ENCODE measurements at regions not wholly inside any gene's neighbourhood (a gene's known extent, or its start where the extent isn't known, plus 50 kb on each side); places are given as distances from the start of the nearest gene placed in this dataset.
"Not testable (repeated sequence)": the region's sequence is repeated elsewhere in the genome, so short reads cannot be mapped to it uniquely, and the experiment has no call there.

GRCh38 chr18:51248685-51249084 is 51.2 kb upstream of the MEX3C start:
- no peak for DNase-seq (ENCODE audit: extremely low read depth in 1 of 2, low read depth in 1 of 2)

DNA sequence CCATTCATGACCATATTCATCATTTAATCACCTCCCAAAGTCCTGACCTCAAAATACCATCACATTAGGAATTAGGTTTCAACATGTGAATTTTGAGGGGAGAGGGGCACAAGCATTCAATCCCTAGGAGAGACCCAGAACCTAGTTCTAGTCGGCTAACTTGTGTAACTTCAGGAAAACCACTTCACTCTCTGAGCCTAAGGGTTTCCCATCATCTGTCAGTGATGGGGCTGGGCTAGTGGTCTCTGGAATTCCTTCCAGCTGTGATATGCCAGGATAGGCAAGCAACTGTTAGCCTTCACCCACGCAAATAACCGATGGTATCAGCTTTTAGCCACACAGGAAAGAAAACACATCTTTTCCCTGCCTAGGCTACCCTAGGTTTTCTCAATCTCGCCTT is 52.5 kb upstream of the MEX3C start:
- DNase-seq (ENCODE audit: extremely low read depth in 1 of 2, low read depth in 1 of 2), result no peak

DNA sequence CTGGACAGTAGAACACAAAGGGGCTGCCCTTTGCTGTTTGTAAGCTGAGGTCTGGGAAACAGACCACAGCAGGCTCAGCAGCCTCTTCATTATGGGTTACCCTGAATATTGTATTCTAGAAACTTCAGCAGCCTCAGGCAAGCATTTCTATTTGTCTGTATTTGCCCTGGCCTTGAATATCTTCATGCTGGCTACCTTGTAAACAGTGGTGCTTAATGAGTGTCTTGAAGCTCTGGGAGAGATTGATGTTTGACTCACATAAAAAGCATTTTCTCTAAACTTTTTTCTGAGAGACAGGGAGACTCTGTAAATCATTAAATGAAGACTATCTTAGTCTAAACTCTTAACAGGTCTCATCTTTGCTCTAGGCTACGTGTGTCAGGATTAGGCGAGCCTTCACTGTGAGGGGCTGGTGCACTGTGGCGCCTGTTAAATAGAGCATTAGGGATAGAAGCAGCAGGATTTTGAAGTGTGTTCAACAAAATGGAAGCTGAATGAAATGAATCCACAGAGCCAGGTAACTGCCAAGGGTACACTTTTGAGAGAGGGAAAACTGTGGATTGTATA is 53.1 kb upstream of the MEX3C start:
- no peak for DNase-seq (ENCODE audit: extremely low read depth in 1 of 2, low read depth in 1 of 2)

DNA sequence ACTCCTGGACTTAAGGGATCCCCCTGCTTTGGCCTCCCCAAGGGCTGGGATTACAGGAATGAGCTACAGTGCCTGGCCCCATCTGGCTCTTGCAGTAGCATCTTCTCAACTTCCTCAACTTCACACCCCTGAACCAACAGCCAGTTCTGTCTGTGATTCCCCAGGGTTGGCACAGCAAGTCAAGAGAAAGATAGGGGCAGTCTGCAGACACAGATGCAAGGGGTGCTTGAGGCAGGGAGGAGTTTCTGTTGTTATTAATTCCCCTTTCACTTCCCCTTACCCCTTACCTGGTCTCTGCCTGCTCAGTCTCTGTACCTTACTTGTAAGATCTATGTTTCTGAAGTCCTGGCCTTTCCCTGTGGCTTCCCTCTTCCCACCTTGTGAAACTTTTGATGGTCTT is 54.1 kb upstream of the MEX3C start:
- DNase-seq (ENCODE audit: extremely low read depth in 1 of 2, low read depth in 1 of 2), result no peak

DNA sequence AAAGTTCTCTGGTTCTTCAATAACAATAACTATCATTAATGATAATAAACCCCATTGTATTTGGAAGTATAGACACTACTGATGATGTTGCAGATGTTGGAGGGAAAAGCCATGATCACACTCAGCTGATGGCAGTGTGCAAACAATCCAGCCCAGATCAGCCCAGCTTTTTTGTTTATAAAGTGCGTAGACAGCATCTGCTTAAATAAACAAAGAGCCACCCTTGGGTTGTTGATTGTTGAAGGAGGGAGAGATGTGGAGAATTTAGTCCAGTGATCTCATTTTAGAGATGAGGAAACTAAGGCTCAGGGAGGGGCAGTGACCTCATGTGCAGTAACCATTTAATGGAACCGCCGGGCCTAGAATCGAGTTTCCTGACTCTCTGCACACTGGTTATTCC is 56.0 kb upstream of the MEX3C start:
- DNase-seq (ENCODE audit: extremely low read depth in 1 of 2, low read depth in 1 of 2), result no peak

GRCh38 chr18:51255693-51256092 is 58.2 kb upstream of the MEX3C start:
- DNase-seq (ENCODE audit: extremely low read depth in 1 of 2, low read depth in 1 of 2), result no peak

GRCh38 chr18:51257150-51257549 is 59.7 kb upstream of the MEX3C start:
- DNase-seq (ENCODE audit: extremely low read depth in 1 of 2, low read depth in 1 of 2), result no peak

GRCh38 chr18:51260118-51260517 is 62.6 kb upstream of the MEX3C start:
- DNase-seq (ENCODE audit: extremely low read depth in 1 of 2, low read depth in 1 of 2), result no peak

DNA sequence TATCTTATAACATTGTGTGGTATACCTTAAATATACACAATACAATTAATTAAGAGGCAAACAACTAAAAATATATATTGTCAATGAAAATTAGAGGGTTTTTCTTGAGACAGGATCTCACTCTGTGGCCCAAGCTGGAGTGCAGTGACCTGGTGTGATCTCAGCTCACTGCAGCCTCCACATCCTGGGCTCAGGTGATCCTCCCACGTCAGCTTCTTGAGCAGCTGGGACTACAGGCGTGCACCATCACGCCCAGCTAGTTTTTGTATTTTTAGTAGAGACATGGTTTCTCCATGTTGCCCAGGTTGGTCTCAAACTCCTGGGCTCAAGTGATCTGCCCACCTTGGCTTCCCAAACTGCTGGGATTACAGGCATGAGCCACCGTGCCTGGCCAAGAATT is 68.6 kb upstream of the MEX3C start:
- DNase-seq (ENCODE audit: extremely low read depth in 1 of 2, low read depth in 1 of 2), result not testable (repeated sequence)

DNA sequence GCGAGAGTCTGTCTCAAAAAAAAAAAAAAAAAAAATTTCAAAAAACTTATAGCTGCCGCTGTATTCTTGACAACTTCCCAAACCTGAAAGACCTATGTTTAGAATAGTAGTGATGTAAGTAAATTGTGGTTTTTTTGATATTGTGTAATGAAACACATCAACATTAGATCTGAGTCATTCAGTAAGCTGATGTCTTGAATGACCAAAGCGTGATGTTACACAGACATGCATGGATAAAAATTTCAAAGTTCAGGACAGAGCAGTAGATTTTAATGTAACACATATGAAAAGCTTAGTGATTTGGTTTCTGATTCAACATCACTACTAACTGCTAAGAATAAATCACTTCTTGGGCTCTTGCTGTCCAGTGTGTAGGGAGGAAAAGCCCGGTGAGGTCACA is 69.3 kb upstream of the MEX3C start:
- no peak for DNase-seq (ENCODE audit: extremely low read depth in 1 of 2, low read depth in 1 of 2)

- DNase-seq (ENCODE audit: extremely low read depth in 1 of 2, low read depth in 1 of 2), result no peak
Measured at GRCh38 chr18:51273437-51273836, 76.0 kb upstream of the MEX3C start.

DNA sequence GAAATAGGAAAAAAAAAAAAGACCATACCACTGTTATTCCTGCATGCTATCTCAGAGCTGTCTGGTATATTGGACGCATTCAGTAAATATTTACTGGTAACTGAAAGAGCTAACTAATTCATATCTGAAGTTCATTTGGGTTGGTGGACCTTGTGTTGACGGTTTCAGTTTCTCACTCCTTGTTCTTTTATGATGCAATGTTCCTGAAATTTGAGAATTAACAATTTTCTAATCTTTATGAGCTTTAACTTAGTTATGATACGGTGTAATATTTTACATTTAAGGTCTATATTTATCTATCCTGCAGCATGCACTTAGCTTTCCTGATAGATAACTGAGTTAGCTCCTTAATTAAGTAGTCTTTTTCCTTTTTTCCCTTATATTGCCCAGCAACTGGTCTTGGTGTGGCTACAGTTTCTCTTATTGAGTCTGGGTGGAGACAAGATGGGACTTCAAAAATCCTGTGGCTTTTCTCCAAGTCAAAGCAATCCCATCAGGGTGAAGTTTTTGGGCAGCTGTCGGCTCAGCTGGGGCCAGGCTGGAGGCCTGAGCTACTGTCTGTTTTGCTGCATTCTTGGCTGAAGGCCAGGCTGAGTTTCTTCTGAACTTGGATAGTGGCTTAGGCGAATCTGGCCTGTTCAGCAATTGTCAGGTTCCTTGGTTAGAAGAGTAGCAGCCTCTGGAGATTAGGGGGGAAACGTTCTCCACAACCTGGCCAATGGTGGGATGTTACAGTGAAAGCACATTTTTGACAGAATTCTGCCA is 78.4 kb upstream of the MEX3C start:
- no peak for DNase-seq (ENCODE audit: extremely low read depth in 1 of 2, low read depth in 1 of 2)

DNA sequence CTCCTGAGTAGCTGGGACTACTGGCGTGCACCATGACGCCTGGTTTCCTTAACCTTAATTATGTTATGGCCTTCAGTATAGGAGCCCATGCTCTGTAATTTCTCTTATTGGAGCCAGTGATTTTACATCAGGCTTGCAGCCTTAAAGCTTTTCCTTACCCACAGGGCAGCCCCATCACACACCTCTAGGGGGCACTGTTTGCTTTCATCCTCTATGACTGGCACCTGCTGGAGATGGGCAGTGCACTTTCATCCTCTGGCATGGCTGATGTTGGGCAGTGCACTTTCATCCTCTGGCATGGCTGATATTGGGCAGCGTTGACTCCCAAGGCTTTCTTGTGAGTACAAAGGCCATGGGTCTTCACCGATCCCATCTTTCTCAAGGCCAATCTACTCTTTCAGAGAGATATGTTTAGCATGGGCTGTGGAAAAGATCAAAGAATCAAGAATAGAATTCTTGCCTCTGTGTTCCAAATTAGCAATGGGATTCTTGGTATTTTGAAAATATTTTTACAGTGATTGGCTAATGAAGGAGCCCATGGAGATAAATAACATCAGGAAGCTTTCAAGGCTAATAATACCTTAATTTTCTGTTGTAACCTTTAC is 80.7 kb upstream of the MEX3C start:
- DNase-seq (ENCODE audit: extremely low read depth in 1 of 2, low read depth in 1 of 2), result peak; percentile 18 to 30

DNA sequence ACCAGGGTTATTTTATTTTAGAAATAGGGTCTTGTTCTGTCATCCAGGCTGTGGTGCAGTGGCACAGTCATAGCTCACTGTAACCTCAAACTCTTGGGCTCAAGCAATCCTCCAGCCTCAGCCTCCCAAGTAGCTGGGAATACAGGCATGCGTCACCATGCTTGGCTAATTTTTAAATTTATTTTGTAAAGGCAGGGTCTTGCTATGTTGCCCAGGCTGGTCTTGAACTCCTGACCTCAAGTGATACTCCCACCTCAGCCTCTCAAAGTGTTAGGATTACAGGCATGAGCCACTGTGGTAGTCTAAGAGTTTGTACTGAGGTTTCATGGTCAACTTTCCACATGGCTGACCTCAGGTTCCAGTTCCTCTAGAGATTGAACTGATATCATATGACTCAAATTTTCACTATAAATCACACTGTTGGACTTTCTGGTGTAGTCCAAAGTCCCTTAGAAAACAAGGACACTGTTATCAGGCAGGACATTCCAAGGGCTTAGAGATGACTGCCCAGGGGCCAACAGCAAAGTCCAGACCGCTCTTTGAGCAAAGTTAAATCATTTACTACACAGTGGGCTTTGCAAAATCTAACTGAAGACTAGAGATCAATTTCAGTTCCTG is 82.0 kb upstream of the MEX3C start:
- DNase-seq (ENCODE audit: extremely low read depth in 1 of 2, low read depth in 1 of 2), result no peak

GRCh38 chr18:51287818-51288508 is 90.5 kb upstream of the MEX3C start:
- no peak for DNase-seq (ENCODE audit: extremely low read depth in 1 of 2, low read depth in 1 of 2)

DNA sequence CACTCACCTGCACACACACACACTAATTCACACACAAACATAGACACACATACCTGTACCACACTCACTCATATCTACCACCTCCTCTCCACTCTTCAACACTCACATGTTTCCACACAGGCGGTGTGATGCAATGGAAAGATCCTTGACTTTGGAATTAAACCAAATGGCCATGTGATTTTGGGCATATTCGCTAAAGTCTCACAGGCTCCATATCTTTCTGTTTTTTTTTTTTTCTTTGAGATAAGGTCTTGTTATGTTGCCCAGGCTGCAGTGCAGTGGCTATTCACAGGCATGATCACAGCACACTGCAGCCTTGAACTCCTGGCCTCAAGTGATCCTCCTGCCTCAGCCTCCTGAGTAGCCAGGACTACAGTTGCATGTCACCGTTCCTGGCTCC is 91.1 kb upstream of the MEX3C start:
- DNase-seq (ENCODE audit: extremely low read depth in 1 of 2, low read depth in 1 of 2), result no peak

DNA sequence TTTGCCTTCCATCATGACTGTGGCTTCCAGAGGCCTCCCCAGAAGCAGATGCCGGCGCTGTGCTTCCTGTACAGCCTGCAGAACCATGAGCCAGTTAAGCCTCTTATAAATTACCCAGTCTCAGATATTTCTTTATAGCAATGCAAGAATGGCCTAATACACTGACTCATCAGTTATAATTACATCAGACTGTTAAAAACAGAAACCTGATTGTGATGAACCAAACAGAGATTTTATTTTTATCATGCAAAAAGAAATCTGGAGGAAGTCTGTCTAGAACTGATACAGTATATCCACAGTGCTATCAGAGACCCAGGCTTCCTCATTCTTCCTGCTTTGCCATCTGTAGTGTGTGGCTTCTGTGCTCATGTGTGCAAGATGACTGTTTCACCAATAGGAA is 93.4 kb upstream of the MEX3C start:
- no peak for DNase-seq (ENCODE audit: extremely low read depth in 1 of 2, low read depth in 1 of 2)

DNA sequence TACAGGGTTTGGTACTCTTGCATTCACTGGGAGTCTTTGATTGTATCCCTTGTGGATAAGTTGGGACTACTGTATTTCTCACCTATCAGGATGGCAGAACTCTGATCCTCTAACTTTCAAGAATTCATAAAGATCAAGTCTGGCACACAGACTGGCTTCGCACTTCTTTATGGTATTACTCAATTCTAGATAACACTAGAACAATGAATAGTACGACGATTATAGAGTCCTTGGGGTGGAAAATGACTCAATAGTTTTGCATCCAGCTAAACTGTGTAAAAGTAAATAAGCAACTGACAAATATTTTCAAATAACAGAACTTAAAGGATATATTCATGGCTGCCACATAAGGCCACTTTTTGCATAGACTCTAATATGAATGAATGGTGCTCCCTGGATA is 103.4 kb upstream of the MEX3C start:
- DNase-seq (ENCODE audit: extremely low read depth in 1 of 2, low read depth in 1 of 2), result no peak

- no peak for DNase-seq (ENCODE audit: extremely low read depth in 1 of 2, low read depth in 1 of 2)
Measured at GRCh38 chr18:51301376-51301775, 103.9 kb upstream of the MEX3C start.

DNA sequence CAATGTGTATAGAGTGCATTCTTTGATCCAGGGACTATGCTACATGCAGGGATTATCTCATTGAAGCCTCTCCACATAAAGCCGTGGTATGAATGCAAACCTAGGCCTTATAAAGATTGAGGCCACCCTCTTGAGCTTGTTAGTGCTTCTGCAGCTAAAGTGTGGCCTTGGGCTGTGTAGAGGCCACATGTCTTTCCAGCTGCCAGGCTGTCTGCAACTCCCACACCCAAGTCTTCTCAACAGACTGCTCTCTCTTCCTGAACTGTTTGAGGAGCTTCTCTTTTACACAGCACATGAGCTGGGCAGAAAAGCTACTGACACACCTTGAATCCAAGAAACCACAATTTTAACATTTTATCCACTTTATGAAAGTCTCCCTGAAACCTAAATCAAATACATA is 119.2 kb upstream of the MEX3C start:
- DNase-seq (ENCODE audit: extremely low read depth in 1 of 2, low read depth in 1 of 2), result no peak

- DNase-seq (ENCODE audit: extremely low read depth in 1 of 2, low read depth in 1 of 2), result no peak
Measured at GRCh38 chr18:51321696-51322095, 124.2 kb upstream of the MEX3C start.
